Liver (tissue), 8 donors: ENCODE measurements at regions not wholly inside any gene's neighbourhood (a gene's known extent, or its start where the extent isn't known, plus 50 kb on each side); places are given as distances from the start of the nearest gene placed in this dataset.
A peak's percentile ranks its signal among the peaks of the same experiment; 100 is the strongest.

Experiments
- DNase-seq: peaks from one replicate; pipeline ENCODE4 v3.0.0-alpha.2; 2017; ENCODE audit warnings: low spot score
- H3K27ac ChIP-seq, 2 donors: one replicate each; pipeline ENCODE4 v1.7.0; 2013; ENCODE audit warnings: inconsistent platforms in 2 of 2, low read length in 2 of 2, control low read depth in 1 of 2, low read depth in 1 of 2, mild to moderate bottlenecking in 1 of 2
- H3K27me3 ChIP-seq, 4 donors: one replicate each; pipeline versions ENCODE4 v1.6.1 to v1.7.0; 2013; ENCODE audit warnings: low read length in 3 of 4, inconsistent platforms in 1 of 4, mild to moderate bottlenecking in 1 of 4, moderate library complexity in 1 of 4; ENCODE audit not compliant: control insufficient read depth in 4 of 4, insufficient read depth in 4 of 4
- H3K36me3 ChIP-seq, 4 donors: one replicate each; pipeline versions ENCODE4 v1.6.1 to v1.7.0; 2013; ENCODE audit warnings: low read length in 3 of 4, mild to moderate bottlenecking in 3 of 4, low read depth in 1 of 4, moderate library complexity in 1 of 4; ENCODE audit not compliant: control insufficient read depth in 4 of 4, insufficient read depth in 3 of 4
- H3K4me1 ChIP-seq, 4 donors: one replicate each; pipeline versions ENCODE4 v1.6.1 to v1.7.0; 2013; ENCODE audit warnings: low read length in 3 of 4, mild to moderate bottlenecking in 3 of 4, moderate library complexity in 1 of 4; ENCODE audit not compliant: control insufficient read depth in 4 of 4, insufficient read depth in 4 of 4
- H3K4me3 ChIP-seq, 3 donors: one replicate each; pipeline versions ENCODE4 v1.6.1 to v1.7.0; 2013; ENCODE audit warnings: low read length in 3 of 3, control low read depth in 1 of 3, low read depth in 1 of 3, mild to moderate bottlenecking in 1 of 3
- H3K9ac ChIP-seq, 2 donors: one replicate each; pipeline ENCODE4 v1.7.0; 2013; ENCODE audit warnings: low read length in 2 of 2, mild to moderate bottlenecking in 2 of 2, moderate library complexity in 2 of 2, control low read depth in 1 of 2, low read depth in 1 of 2
- H3K9me3 ChIP-seq, 4 donors: one replicate each; pipeline versions ENCODE4 v1.6.1 to v1.7.0; 2013; ENCODE audit warnings: low read length in 3 of 4; ENCODE audit not compliant: control insufficient read depth in 4 of 4
- CTCF ChIP-seq: fragments of 150-350 bp; IDR thresholded peaks from 2 replicates; pipeline ENCODE4 v1.5.1; 2017; ENCODE audit warnings: improper control_type of control experiment, low read depth, low read length; ENCODE audit not compliant: missing input control
- EGR1 ChIP-seq, 2 donors: IDR thresholded peaks; 2 replicates each; pipeline ENCODE4 v1.6.1; 2016 to 2018; ENCODE audit warnings: antibody characterized with exemption in 2 of 2, low read depth in 2 of 2
- HNF4A ChIP-seq, 2 donors: conservative IDR thresholded peaks; 2 replicates each; pipeline ENCODE4 v1.6.1; 2016; ENCODE audit warnings: antibody characterized with exemption in 2 of 2, mild to moderate bottlenecking in 2 of 2
- JUND ChIP-seq, 2 donors: IDR thresholded peaks; 2 replicates each; pipeline ENCODE4 v1.6.1; 2016; ENCODE audit warnings: antibody characterized with exemption in 2 of 2
- NR2F2 ChIP-seq: IDR thresholded peaks from 2 replicates; pipeline ENCODE4 v1.6.1; 2016; ENCODE audit warnings: antibody characterized with exemption
- RAD21 ChIP-seq, 2 donors: IDR thresholded peaks; 2 replicates each; pipeline ENCODE4 v1.6.1; 2016; ENCODE audit warnings: antibody characterized with exemption in 2 of 2, mild to moderate bottlenecking in 2 of 2
- SP1 ChIP-seq: IDR thresholded peaks from 2 replicates; pipeline ENCODE4 v1.6.1; 2018; ENCODE audit warnings: antibody characterized with exemption, mild to moderate bottlenecking
- ZBTB33 ChIP-seq: IDR thresholded peaks from 2 replicates; pipeline ENCODE4 v1.6.1; 2016; ENCODE audit warnings: antibody characterized with exemption
- WGBS: extraction: QIAGEN DNeasy Blood & Tissue Kit; methylation state at CpG from one replicate; pipeline ENCODE4 v1.1.7; 2013; 5-methylcytosine and 5-hydroxymethylcytosine counted together
- donor health status: healthy.
- donor health status: healthy.
- donor health status: healthy.
- donor health status: healthy.
- donor health status: healthy.

- H3K9me3 ChIP-seq = no peaks in the 10 kb centered on the region
- WGBS = 78% methylated on average over 5 of the region's 5 CpGs
- no peak for DNase-seq
- H3K27me3 ChIP-seq = peaks cover 0 to 5% (median 0%) of the 10 kb centered on the region in 4 donors
- no peaks in the 10 kb centered on the region for H3K36me3 ChIP-seq
- no peak for TF ChIP-seq JUND (IDR thresholded peaks at IDR 0.05)
- H3K4me3 ChIP-seq = no peak overlapping the region
- H3K4me1 ChIP-seq = peaks cover 0 to 5% (median 2%) of the 10 kb centered on the region in 4 donors
- H3K9ac ChIP-seq = no peak overlapping the region
- no peak overlapping the region for H3K27ac ChIP-seq
Measured at GRCh38 chr5:10858307-10858706, 97.3 kb upstream of the DAP start.

- Histone ChIP-seq H3K36me3 (no peaks in the 10 kb centered on the region), H3K4me3 (no peak overlapping the region), H3K27me3 (peaks cover 0 to 5% (median 0%) of the 10 kb centered on the region in 4 donors), H3K4me1 (peaks cover 0 to 5% (median 2%) of the 10 kb centered on the region in 4 donors), H3K9ac (no peak overlapping the region), H3K9me3 (no peaks in the 10 kb centered on the region), H3K27ac (no peak overlapping the region)
- TF ChIP-seq NR2F2 = no peak
- TF ChIP-seq CTCF = no peak
- no peak for TF ChIP-seq SP1
- TF ChIP-seq HNF4A (conservative IDR thresholded peaks at IDR 0.05) = no peak
- TF ChIP-seq RAD21 (IDR thresholded peaks at IDR 0.05) = no peak
- DNase-seq = no peak
- 38% methylated on average over 11 of the region's 11 CpGs for WGBS
Measured at GRCh38 chr5:10857338-10857733, 96.3 kb upstream of the DAP start.

GRCh38 chr5:10856683-10857337, 95.8 kb upstream of the DAP start:
- DNase-seq = peak; percentile 58
- no peaks in the 10 kb centered on the region for H3K9me3 ChIP-seq
- WGBS = 29% methylated on average over 16 of the region's 16 CpGs
- H3K9ac ChIP-seq = no peak overlapping the region
- H3K4me3 ChIP-seq = no peak overlapping the region
- peaks cover 0 to 5% (median 2%) of the 10 kb centered on the region in 4 donors for H3K4me1 ChIP-seq
- no peak for TF ChIP-seq ZBTB33
- no peak for TF ChIP-seq EGR1 (IDR thresholded peaks at IDR 0.05; ENCODE audit: low read depth in 2 of 2)
- TF ChIP-seq CTCF = peak; percentile 59
- TF ChIP-seq RAD21 (IDR thresholded peaks at IDR 0.05) = peak; percentile 48 to 73
- H3K36me3 ChIP-seq = no peaks in the 10 kb centered on the region
- H3K27me3 ChIP-seq = peaks cover 0 to 5% (median 0%) of the 10 kb centered on the region in 4 donors
- no peak overlapping the region for H3K27ac ChIP-seq
